ENCODE measurements at regions not wholly inside any gene's neighbourhood (a gene's known extent, or its start where the extent isn't known, plus 50 kb on each side); places are given as distances from the start of the nearest gene placed in this dataset.
"Not testable (repeated sequence)": the region's sequence is repeated elsewhere in the genome, so short reads cannot be mapped to it uniquely, and the experiment has no call there.

GRCh38 chr3:182331341-182331740, 462.0 kb upstream of the ATP11B start:
- no peak for DNase-seq (ENCODE audit: low read depth in 2 of 2)

- no peak for DNase-seq (ENCODE audit: low read depth in 2 of 2)
These were observed 451.1 kb upstream of the ATP11B start for GRCh38 chr3:182342252-182342651.

- not testable (repeated sequence) for DNase-seq (ENCODE audit: low read depth in 2 of 2)
These were observed 449.3 kb upstream of the ATP11B start for GRCh38 chr3:182344026-182344425.

GRCh38 chr3:182349051-182349450, 444.3 kb upstream of the ATP11B start:
- no peak for DNase-seq (ENCODE audit: low read depth in 2 of 2)

- no peak for DNase-seq (ENCODE audit: low read depth in 2 of 2)
These were observed 443.3 kb upstream of the ATP11B start for GRCh38 chr3:182349951-182350517.

GRCh38 chr3:182357928-182358327, 435.4 kb upstream of the ATP11B start:
- no peak for DNase-seq (ENCODE audit: low read depth in 2 of 2)

GRCh38 chr3:182364323-182364722, 429.0 kb upstream of the ATP11B start:
- no peak for DNase-seq (ENCODE audit: low read depth in 2 of 2)

- no peak for DNase-seq (ENCODE audit: low read depth in 2 of 2)
These were observed 428.3 kb upstream of the ATP11B start for GRCh38 chr3:182364723-182365650.

GRCh38 chr3:182366746-182367145, 426.6 kb upstream of the ATP11B start:
- DNase-seq (ENCODE audit: low read depth in 2 of 2), result no peak

GRCh38 chr3:182369861-182370260, 423.4 kb upstream of the ATP11B start:
- no peak for DNase-seq (ENCODE audit: low read depth in 2 of 2)

- no peak for DNase-seq (ENCODE audit: low read depth in 2 of 2)
These were observed 422.4 kb upstream of the ATP11B start for GRCh38 chr3:182370949-182371348.

- no peak for DNase-seq (ENCODE audit: low read depth in 2 of 2)
These were observed 417.4 kb upstream of the ATP11B start for GRCh38 chr3:182375916-182376315.

GRCh38 chr3:182382112-182382857, 411.0 kb upstream of the ATP11B start:
- no peak for DNase-seq (ENCODE audit: low read depth in 2 of 2)

- no peak for DNase-seq (ENCODE audit: low read depth in 2 of 2)
These were observed 409.1 kb upstream of the ATP11B start for GRCh38 chr3:182384221-182384620.

- no peak for DNase-seq (ENCODE audit: low read depth in 2 of 2)
These were observed 407.9 kb upstream of the ATP11B start for GRCh38 chr3:182385356-182385755.

GRCh38 chr3:182388506-182388905, 404.8 kb upstream of the ATP11B start:
- no peak for DNase-seq (ENCODE audit: low read depth in 2 of 2)

GRCh38 chr3:182389071-182389815, 404.1 kb upstream of the ATP11B start:
- no peak for DNase-seq (ENCODE audit: low read depth in 2 of 2)

- DNase-seq (ENCODE audit: low read depth in 2 of 2), result no peak
These were observed 402.9 kb upstream of the ATP11B start for GRCh38 chr3:182390421-182390820.

GRCh38 chr3:182392182-182392937, 400.9 kb upstream of the ATP11B start:
- no peak for DNase-seq (ENCODE audit: low read depth in 2 of 2)

GRCh38 chr3:182393151-182393550, 400.2 kb upstream of the ATP11B start:
- DNase-seq (ENCODE audit: low read depth in 2 of 2), result no peak

- DNase-seq (ENCODE audit: low read depth in 2 of 2), result no peak
These were observed 399.4 kb upstream of the ATP11B start for GRCh38 chr3:182393830-182394367.
